HL-60 (cell line): ENCODE measurements at regions not wholly inside any gene's neighbourhood (a gene's known extent, or its start where the extent isn't known, plus 50 kb on each side); places are given as distances from the start of the nearest gene placed in this dataset.
A peak's percentile ranks its signal among the peaks of the same experiment; 100 is the strongest.

Experiments
- DNase-seq, 2 experiments: peaks; one replicate each; pipeline ENCODE4 v3.0.0-alpha.2; 2010 to 2020; ENCODE audit warnings: low read depth in 1 of 2, low spot score in 1 of 2
- H3K27ac ChIP-seq: fragments of 250-450 bp; sonication (Bioruptor Pico); replicated peaks from 2 replicates; pipeline ENCODE4 v1.5.1; 2020; ENCODE audit warnings: mild to moderate bottlenecking, moderate library complexity
- H3K27me3 ChIP-seq: fragments of 250-450 bp; sonication (Bioruptor Pico); 2 replicates; pipeline ENCODE4 v1.5.1; 2021; ENCODE audit warnings: mild to moderate bottlenecking, moderate library complexity; ENCODE audit not compliant: insufficient read depth, poor library complexity, severe bottlenecking
- H3K4me3 ChIP-seq: replicated peaks from 2 replicates; pipeline ENCODE4 v1.5.1; 2011; ENCODE audit warnings: mild to moderate bottlenecking, control low read depth, low read length; ENCODE audit not compliant: insufficient read depth
- GABPA ChIP-seq: IDR thresholded peaks from 2 replicates; pipeline ENCODE4 v1.6.1; 2012; ENCODE audit warnings: low read depth
- POLR2AphosphoS5 ChIP-seq: IDR thresholded peaks from 2 replicates; pipeline ENCODE4 v1.6.1; 2012; ENCODE audit warnings: low read depth
- SPI1 ChIP-seq: IDR thresholded peaks from 2 replicates; pipeline ENCODE4 v1.6.1; 2012; ENCODE audit warnings: low read depth, mild to moderate bottlenecking, borderline replicate concordance
- TF ChIP-seq, protein P1 (sequence below): IDR thresholded peaks from one replicate; pipeline ENCODE4 v1.5.1; 2011; ENCODE audit warnings: low read length, control low read depth, inconsistent platforms; ENCODE audit not compliant: insufficient read depth
- TF ChIP-seq, protein P2 (sequence below): IDR thresholded peaks from 2 replicates; pipeline ENCODE4 v1.6.1; 2012; ENCODE audit warnings: low read depth; ENCODE audit not compliant: insufficient replicate concordance

DNA sequence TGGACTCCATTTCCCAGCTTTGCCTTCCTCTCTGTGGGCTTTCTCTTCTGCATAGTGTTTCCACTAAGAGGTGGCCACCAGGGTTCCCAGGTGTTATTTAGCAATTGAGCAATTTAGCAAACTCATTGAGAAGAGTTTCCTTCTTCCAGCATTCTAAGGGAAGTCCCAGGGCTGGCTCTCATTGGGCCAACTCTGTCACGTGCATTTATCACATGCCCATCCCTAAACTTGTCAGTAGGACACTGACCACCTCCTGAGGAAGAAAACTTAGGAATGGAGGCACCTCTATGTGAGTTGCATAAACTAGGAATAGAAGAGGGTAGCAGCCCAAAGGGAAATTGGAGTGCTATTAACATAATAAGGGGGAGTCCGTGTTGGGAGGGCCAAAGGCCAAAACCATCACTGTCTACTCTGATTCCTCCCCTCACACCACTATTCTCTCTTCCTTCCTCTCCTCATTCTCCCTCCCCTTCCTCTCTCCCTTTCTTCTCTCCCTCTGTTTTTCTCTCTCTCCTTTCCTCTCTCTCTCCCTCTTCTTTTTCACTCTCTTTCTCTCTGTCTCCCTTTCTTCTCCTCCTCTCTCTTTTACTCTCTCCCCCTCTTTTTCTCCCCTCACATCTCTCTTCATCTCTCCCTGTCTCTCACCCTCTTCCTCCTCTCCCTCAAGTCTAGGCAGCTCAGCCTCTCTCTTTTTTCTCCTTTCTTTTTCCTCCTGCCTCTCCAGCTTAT lies 213.4 kb downstream of the PALM2AKAP2 start:
- H3K4me3 ChIP-seq, result no peak overlapping the region
- no peak overlapping the region for H3K27ac ChIP-seq
- DNase-seq, result peak; percentile 31 to 37
- no peaks in the 10 kb centered on the region for H3K27me3 ChIP-seq
- TF ChIP-seq, protein P1, sequence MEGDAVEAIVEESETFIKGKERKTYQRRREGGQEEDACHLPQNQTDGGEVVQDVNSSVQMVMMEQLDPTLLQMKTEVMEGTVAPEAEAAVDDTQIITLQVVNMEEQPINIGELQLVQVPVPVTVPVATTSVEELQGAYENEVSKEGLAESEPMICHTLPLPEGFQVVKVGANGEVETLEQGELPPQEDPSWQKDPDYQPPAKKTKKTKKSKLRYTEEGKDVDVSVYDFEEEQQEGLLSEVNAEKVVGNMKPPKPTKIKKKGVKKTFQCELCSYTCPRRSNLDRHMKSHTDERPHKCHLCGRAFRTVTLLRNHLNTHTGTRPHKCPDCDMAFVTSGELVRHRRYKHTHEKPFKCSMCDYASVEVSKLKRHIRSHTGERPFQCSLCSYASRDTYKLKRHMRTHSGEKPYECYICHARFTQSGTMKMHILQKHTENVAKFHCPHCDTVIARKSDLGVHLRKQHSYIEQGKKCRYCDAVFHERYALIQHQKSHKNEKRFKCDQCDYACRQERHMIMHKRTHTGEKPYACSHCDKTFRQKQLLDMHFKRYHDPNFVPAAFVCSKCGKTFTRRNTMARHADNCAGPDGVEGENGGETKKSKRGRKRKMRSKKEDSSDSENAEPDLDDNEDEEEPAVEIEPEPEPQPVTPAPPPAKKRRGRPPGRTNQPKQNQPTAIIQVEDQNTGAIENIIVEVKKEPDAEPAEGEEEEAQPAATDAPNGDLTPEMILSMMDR, result no peak
- no peak for TF ChIP-seq POLR2AphosphoS5
- TF ChIP-seq SPI1, result no peak
- TF ChIP-seq, protein P2, sequence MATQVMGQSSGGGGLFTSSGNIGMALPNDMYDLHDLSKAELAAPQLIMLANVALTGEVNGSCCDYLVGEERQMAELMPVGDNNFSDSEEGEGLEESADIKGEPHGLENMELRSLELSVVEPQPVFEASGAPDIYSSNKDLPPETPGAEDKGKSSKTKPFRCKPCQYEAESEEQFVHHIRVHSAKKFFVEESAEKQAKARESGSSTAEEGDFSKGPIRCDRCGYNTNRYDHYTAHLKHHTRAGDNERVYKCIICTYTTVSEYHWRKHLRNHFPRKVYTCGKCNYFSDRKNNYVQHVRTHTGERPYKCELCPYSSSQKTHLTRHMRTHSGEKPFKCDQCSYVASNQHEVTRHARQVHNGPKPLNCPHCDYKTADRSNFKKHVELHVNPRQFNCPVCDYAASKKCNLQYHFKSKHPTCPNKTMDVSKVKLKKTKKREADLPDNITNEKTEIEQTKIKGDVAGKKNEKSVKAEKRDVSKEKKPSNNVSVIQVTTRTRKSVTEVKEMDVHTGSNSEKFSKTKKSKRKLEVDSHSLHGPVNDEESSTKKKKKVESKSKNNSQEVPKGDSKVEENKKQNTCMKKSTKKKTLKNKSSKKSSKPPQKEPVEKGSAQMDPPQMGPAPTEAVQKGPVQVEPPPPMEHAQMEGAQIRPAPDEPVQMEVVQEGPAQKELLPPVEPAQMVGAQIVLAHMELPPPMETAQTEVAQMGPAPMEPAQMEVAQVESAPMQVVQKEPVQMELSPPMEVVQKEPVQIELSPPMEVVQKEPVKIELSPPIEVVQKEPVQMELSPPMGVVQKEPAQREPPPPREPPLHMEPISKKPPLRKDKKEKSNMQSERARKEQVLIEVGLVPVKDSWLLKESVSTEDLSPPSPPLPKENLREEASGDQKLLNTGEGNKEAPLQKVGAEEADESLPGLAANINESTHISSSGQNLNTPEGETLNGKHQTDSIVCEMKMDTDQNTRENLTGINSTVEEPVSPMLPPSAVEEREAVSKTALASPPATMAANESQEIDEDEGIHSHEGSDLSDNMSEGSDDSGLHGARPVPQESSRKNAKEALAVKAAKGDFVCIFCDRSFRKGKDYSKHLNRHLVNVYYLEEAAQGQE, result no peak
- no peak for TF ChIP-seq GABPA

DNA sequence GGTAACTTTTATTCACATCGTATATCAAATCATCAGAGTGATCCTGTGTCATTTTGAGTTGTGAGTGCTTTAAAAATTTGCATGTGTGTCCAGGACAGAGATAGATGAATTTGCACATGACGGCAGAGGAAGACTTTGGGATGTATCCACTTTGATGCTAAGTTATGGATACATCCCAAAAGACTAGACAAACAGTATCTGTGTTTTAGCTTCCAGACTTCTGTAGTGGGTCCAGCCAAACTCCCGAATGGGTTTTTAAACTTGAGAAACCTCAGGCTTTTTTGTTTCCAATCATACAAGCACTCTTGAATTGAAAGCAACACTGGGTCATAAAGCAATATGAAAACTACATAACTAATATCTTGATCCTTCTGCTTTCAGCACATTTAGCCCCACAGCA lies 213.8 kb downstream of the C9orf152 start:
- no peak for DNase-seq
- Histone ChIP-seq H3K27ac (no peak overlapping the region), H3K27me3 (no peaks in the 10 kb centered on the region), H3K4me3 (no peak overlapping the region)
- TF ChIP-seq, protein P2, result no peak
- TF ChIP-seq POLR2AphosphoS5 (no peak), SPI1 (no peak), GABPA (no peak)

DNA sequence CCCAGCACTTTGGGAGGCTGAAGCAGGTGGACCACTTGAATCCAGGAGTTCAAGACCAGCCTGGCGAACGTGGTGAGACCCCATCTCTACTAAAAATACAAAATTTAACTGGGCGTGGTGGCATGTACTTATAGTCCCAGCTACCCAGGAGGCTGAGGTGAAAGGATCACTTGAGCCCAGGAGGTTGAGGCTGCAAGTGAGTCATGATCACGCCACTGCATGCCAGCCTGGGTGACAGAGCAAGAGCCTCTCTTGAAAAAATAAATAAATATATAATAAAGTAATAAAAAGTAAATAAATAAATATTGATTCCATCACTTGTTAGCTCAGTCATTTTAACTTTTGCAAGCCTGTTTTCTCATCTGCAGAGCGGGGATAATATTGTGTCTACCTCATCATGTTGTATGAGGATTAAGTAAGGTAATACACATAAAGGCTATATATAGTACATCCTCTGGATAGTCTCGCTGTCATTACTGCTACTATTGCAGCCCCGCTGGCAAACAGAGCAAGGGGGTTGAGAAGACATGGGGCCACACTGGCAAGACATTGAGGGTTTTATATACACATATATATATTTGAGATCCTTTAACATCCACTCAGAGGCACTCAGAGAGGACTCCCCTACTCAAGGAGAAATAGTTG lies 210.9 kb downstream of the C9orf152 start:
- Histone ChIP-seq H3K4me3 (no peak overlapping the region), H3K27ac (no peak overlapping the region), H3K27me3 (no peaks in the 10 kb centered on the region)
- DNase-seq, result no peak
- TF ChIP-seq, protein P2, result no peak
- no peak for TF ChIP-seq GABPA
- no peak for TF ChIP-seq POLR2AphosphoS5
- TF ChIP-seq, protein P1, result no peak
- TF ChIP-seq SPI1, result no peak
